T-cell (primary cell): ENCODE measurements at regions not wholly inside any gene's neighbourhood (a gene's known extent, or its start where the extent isn't known, plus 50 kb on each side); places are given as distances from the start of the nearest gene placed in this dataset.

ENCODE experiments used
- ATAC-seq, 4 experiments: fragments of 200-7000 bp in 3 of 4; fragments of 150-1000 bp in 1 of 4; cut with Tn5 transposase; replicated peaks in 1 of 4; 1 replicate in 3 of 4; 2 replicates in 1 of 4; pipeline ENCODE4 v1.10.0; 2021; ENCODE audit warnings: moderate library complexity in 3 of 4, mild to moderate bottlenecking in 2 of 4, moderate number of reproducible peaks in 1 of 4
- CTCF ChIA-PET, 2 donors: fragments of 300-600 bp; sonication (Branson Sonifier 250); formaldehyde crosslinking; loops; one replicate each; lab custom pipeline; 2022; ENCODE audit warnings: antibody characterized with exemption in 2 of 2; lab: Charles Lee
- POLR2A ChIA-PET, 2 donors: fragments of 300-600 bp; sonication (Branson Sonifier 250); formaldehyde crosslinking; loops; one replicate each; lab custom pipeline; 2022; ENCODE audit warnings: antibody characterized with exemption in 2 of 2; lab: Charles Lee
- DNase-seq, 35 experiments: peaks; one replicate each; pipeline versions ENCODE4 v3.0.0 to v3.0.0-alpha.2; 2013 to 2023
- H3K27ac ChIP-seq: one replicate; pipeline ENCODE4 v1.5.1; 2013; ENCODE audit warnings: low read length
- H3K27me3 ChIP-seq, 2 experiments: replicated peaks in 1 of 2; 1 replicate in 1 of 2; 2 replicates in 1 of 2; pipeline versions ENCODE4 v1.6.1 to v1.7.0; 2013; ENCODE audit warnings: low read length in 1 of 2, mixed read lengths in 1 of 2; ENCODE audit not compliant: control insufficient read depth in 2 of 2, insufficient read depth in 2 of 2; ENCODE audit errors: extremely low read depth in 1 of 2
- H3K36me3 ChIP-seq, 2 donors: 1 replicate in 1 of 2; 2 replicates in 1 of 2; pipeline versions ENCODE4 v1.6.1 to v1.7.0; 2013; ENCODE audit warnings: low read length in 1 of 2; ENCODE audit not compliant: control insufficient read depth in 2 of 2, insufficient read depth in 1 of 2; ENCODE audit errors: extremely low read depth in 1 of 2
- H3K4me1 ChIP-seq, 2 experiments: 1 replicate in 1 of 2; 2 replicates in 1 of 2; pipeline versions ENCODE4 v1.6.1 to v1.7.0; 2013; ENCODE audit warnings: low read length in 2 of 2, mixed read lengths in 1 of 2; ENCODE audit not compliant: insufficient read depth in 2 of 2, control insufficient read depth in 1 of 2; ENCODE audit errors: extremely low read depth in 1 of 2
- H3K4me3 ChIP-seq, 2 donors: 1 replicate in 1 of 2; 2 replicates in 1 of 2; pipeline versions ENCODE4 v1.5.1 to v1.7.0; 2013; ENCODE audit warnings: mild to moderate bottlenecking in 2 of 2, low read length in 1 of 2, moderate library complexity in 1 of 2; ENCODE audit not compliant: control insufficient read depth in 1 of 2; ENCODE audit errors: extremely low read depth in 1 of 2
- H3K9me3 ChIP-seq: 2 replicates; pipeline ENCODE4 v1.7.0; 2013
- H3K27ac Mint-ChIP-seq, 2 donors: one replicate each; pipeline ENCODE4 v1.8.0; 2020 to 2021; ENCODE audit warnings: mild to moderate bottlenecking in 2 of 2, mixed read lengths in 2 of 2
- H3K27me3 Mint-ChIP-seq, 2 donors: one replicate each; pipeline ENCODE4 v1.8.0; 2021 to 2022; ENCODE audit warnings: mixed read lengths in 2 of 2
- H3K36me3 Mint-ChIP-seq: one replicate; pipeline ENCODE4 v1.8.0; 2021; ENCODE audit warnings: mixed read lengths
- H3K4me1 Mint-ChIP-seq, 3 donors: one replicate each; pipeline ENCODE4 v1.8.0; 2020 to 2022; ENCODE audit warnings: mixed read lengths in 3 of 3, mild to moderate bottlenecking in 1 of 3
- H3K4me3 Mint-ChIP-seq, 3 donors: one replicate each; pipeline ENCODE4 v1.8.0; 2020 to 2022; ENCODE audit warnings: mild to moderate bottlenecking in 3 of 3, mixed read lengths in 3 of 3, moderate library complexity in 3 of 3
- H3K9me3 Mint-ChIP-seq, 3 donors: one replicate each; pipeline ENCODE4 v1.8.0; 2020 to 2022; ENCODE audit warnings: mixed read lengths in 3 of 3
- WGBS: methylation state at CpG from one replicate; pipeline ENCODE4 v1.1.5; 2013; ENCODE audit warnings: missing lambda C conversion rate; ENCODE audit not compliant: insufficient coverage; 5-methylcytosine and 5-hydroxymethylcytosine counted together

DNA sequence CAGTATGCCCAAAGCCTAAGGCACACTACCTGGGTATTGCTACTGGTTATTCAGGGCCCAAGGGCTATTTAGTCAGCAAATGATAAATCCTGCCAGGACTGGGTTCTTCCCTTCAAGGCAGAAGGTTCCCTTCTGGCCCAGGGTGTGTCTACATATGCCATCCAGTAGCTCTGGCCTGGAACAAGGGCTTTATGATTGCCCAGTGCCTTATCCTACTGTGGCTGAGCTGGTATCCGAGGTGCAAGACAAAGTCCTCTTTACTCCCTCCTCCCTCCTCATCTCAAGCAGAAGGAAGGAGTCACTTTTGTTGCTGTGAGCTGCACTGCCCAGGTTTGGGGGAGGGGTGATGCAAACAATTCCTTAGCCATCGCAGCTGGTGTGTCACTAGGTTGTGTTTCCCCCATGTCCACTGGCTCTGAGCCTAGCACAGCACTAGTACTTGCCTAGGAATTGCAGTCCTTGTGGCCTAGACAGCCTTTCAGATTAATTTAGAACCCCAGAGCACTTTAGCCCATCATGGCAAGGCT lies 221.8 kb upstream of the TGFBR2 start:
- H3K4me1 Mint-ChIP-seq: no peaks in the 10 kb centered on the region
- Histone ChIP-seq H3K4me3 (no peak overlapping the region), H3K36me3 (no peaks in the 10 kb centered on the region), H3K27me3 (no peaks in the 10 kb centered on the region), H3K27ac (no peak overlapping the region), H3K4me1 (no peaks in the 10 kb centered on the region), H3K9me3 (peaks cover 3% of the 10 kb centered on the region)
- ChIA-PET CTCF (no interaction called here), POLR2A (interaction anchor here in 1 of 2 donors (0.5 kb wide), 1 partner anchor 228 kb away, joined by 4 read pairs; no protein-coding TSS in a partner anchor)
- no peak for DNase-seq
- no peak overlapping the region for H3K27ac Mint-ChIP-seq
- H3K4me3 Mint-ChIP-seq: no peak overlapping the region
- peaks cover 4% of the 10 kb centered on the region for H3K36me3 Mint-ChIP-seq
- 100% methylated on average over 1 of the region's 2 CpGs for WGBS
- no peaks in the 10 kb centered on the region for H3K27me3 Mint-ChIP-seq
- ATAC-seq: no peak
- peaks cover 0 to 28% (median 8%) of the 10 kb centered on the region in 3 donors for H3K9me3 Mint-ChIP-seq

DNA sequence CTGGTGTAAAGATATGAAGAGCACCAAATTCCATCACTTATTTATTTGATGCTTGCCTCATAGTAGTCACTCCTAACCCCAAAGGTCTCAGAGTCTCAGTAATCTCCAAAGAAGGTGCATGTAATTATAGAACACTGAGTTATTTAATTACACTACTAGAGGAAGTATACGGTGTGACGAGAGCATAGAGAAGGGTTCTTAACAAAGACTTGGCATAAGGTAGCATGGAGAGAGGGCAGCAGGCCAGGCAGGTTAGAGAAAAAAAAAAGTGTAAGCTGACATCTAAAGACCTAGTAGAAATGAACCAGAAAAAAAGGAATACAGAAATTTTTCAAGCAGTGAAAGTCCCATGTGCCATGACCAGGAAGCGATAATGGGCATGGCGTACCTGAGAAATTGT lies 213.3 kb upstream of the TGFBR2 start:
- 93% methylated on average over 2 of the region's 4 CpGs for WGBS
- ChIA-PET POLR2A (no interaction called here), CTCF (interaction anchor here in 1 of 2 donors (0.6 kb wide), 1 partner anchor 15 kb away, joined by 3 read pairs; no protein-coding TSS in a partner anchor)

DNA sequence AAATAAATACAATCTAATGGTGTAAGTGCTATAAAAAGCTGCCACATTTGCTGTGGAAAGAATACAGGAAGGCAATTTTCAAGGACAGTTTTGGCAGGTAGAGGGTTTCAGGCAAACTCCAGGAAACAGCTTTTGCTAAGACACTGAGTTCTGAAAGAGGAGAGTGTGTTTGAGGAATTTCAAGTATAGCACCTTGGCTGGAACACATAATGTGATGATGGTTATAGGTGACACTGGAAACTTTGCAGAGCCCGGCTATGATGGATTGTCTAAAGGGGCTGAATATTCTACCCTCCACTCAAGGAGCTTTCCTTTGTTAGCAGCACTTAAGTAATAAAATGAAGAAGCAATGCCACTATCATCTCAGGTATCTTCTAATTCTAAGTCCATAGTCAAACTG lies 209.4 kb upstream of the TGFBR2 start:
- H3K36me3 ChIP-seq: no peaks in the 10 kb centered on the region
- H3K4me3 ChIP-seq: no peak overlapping the region
- ChIA-PET POLR2A (no interaction called here), CTCF (interaction anchor here in 1 of 2 donors (0.5 kb wide), 1 partner anchor 285 kb away, joined by 3 read pairs; no protein-coding TSS in a partner anchor)
- no peak overlapping the region for H3K27ac ChIP-seq
- no CpG with 5 or more reads among the region's 1 CpG for WGBS
- Mint-ChIP-seq H3K9me3 (peaks cover 0 to 3% (median 0%) of the 10 kb centered on the region in 3 donors), H3K36me3 (no peaks in the 10 kb centered on the region), H3K4me3 (no peak overlapping the region), H3K27me3 (no peaks in the 10 kb centered on the region), H3K27ac (no peak overlapping the region), H3K4me1 (peaks cover 12 to 29% (median 16%) of the 10 kb centered on the region in 3 donors)
- DNase-seq (no peak), ATAC-seq (no peak)
- H3K4me1 ChIP-seq: no peaks in the 10 kb centered on the region
- H3K9me3 ChIP-seq: no peaks in the 10 kb centered on the region
- no peaks in the 10 kb centered on the region for H3K27me3 ChIP-seq

More for the DNA sequence above, 213.3 kb upstream of the TGFBR2 start:
- no peak for DNase-seq
- H3K27ac ChIP-seq: no peak overlapping the region
- H3K27ac Mint-ChIP-seq: no peak overlapping the region
- no peaks in the 10 kb centered on the region for H3K4me1 ChIP-seq
- no peaks in the 10 kb centered on the region for H3K9me3 ChIP-seq
- no peaks in the 10 kb centered on the region for H3K36me3 Mint-ChIP-seq
- H3K9me3 Mint-ChIP-seq: peaks cover 0 to 3% (median 0%) of the 10 kb centered on the region in 3 donors
- H3K4me3 ChIP-seq: no peak overlapping the region
- no peaks in the 10 kb centered on the region for H3K36me3 ChIP-seq
- no peaks in the 10 kb centered on the region for H3K27me3 ChIP-seq
- no peak for ATAC-seq
- H3K4me3 Mint-ChIP-seq: no peak overlapping the region
- peaks cover 0 to 6% (median 0%) of the 10 kb centered on the region in 3 donors for H3K4me1 Mint-ChIP-seq
- H3K27me3 Mint-ChIP-seq: no peaks in the 10 kb centered on the region

DNA sequence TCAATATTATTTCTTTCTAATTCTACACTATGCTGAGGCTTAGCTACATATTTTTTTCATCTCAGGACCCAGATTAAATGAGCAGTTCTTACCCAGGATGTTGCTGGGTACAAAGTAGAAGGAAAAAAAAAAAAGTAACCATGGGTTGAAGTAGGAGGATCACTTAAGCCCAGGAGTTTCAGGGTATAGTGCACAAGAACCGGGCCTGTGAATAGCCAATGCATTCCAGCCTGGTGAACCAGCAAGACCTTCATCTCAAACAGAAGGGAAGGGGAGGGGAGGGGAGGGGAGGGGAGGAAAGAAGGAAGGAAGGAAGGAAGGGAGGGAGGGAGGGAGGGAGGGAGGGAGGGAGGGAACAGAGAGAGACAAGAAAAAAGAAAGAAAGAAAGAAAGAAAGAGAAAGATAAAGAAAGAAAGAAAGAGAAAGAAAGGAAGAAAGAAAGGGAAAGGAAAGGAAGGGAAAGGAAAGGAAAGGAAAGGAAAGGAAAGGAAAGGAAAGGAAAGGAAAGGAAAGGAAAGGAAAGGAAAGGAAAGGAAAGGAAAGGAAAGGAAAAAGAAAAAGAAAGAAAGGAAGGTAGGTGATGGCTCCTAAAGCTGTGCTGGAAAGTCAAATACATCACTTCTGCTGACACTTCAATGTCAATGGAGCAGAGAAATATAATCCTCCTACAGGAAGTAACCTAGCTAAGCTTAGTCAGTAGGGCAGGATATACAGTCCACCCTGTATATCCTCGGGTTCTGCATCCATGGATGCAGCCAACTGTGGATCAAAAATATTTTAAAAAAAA lies 206.8 kb upstream of the TGFBR2 start:
- POLR2A ChIA-PET: interaction anchor here (0.6 kb wide), 2 partner anchors 18 to 147 kb away, joined by 3 read pairs; no protein-coding TSS in a partner anchor
- WGBS: no CpG with 5 or more reads among the region's 2 CpGs

DNA sequence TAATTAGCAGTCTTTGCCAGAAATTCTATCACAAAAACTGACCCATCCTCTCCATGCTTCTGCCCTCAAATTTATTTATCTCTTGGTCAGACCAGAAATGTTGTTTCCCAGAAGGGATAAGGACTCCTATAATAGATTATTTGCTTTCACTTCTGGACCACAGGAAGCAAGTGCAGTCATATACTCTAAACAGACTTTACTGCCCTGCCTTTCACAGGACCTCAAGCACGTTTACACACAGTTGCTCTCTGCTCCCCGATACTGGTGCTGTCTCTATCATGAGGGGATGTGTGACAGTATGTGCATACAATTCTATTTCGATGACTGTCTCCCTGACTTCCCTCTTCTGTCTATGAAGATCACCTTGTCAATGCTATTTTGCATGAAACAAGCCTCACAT lies 205.5 kb upstream of the TGFBR2 start:
- Histone ChIP-seq H3K4me3 (no peak overlapping the region), H3K9me3 (no peaks in the 10 kb centered on the region), H3K27me3 (no peaks in the 10 kb centered on the region), H3K4me1 (no peaks in the 10 kb centered on the region), H3K36me3 (no peaks in the 10 kb centered on the region), H3K27ac (no peak overlapping the region)
- no peaks in the 10 kb centered on the region for H3K27me3 Mint-ChIP-seq
- DNase-seq: no peak
- no peak for ATAC-seq
- ChIA-PET CTCF (no interaction called here), POLR2A (no interaction called here)
- no peak overlapping the region for H3K4me3 Mint-ChIP-seq
- peaks cover 12 to 23% (median 17%) of the 10 kb centered on the region in 3 donors for H3K4me1 Mint-ChIP-seq
- H3K9me3 Mint-ChIP-seq: no peaks in the 10 kb centered on the region
- H3K27ac Mint-ChIP-seq: no peak overlapping the region
- WGBS: no CpG with 5 or more reads among the region's 3 CpGs
- H3K36me3 Mint-ChIP-seq: no peaks in the 10 kb centered on the region

More for the DNA sequence above, 206.8 kb upstream of the TGFBR2 start:
- H3K27ac ChIP-seq: no peak overlapping the region
- ATAC-seq: no peak
- Mint-ChIP-seq H3K27me3 (no peaks in the 10 kb centered on the region), H3K27ac (no peak overlapping the region), H3K9me3 (no peaks in the 10 kb centered on the region), H3K36me3 (no peaks in the 10 kb centered on the region), H3K4me1 (peaks cover 12 to 28% (median 17%) of the 10 kb centered on the region in 3 donors), H3K4me3 (no peak overlapping the region)
- no peak overlapping the region for H3K4me3 ChIP-seq
- no peaks in the 10 kb centered on the region for H3K4me1 ChIP-seq
- H3K36me3 ChIP-seq: no peaks in the 10 kb centered on the region
- H3K9me3 ChIP-seq: no peaks in the 10 kb centered on the region
- CTCF ChIA-PET: no interaction called here
- H3K27me3 ChIP-seq: no peaks in the 10 kb centered on the region
- no peak for DNase-seq

DNA sequence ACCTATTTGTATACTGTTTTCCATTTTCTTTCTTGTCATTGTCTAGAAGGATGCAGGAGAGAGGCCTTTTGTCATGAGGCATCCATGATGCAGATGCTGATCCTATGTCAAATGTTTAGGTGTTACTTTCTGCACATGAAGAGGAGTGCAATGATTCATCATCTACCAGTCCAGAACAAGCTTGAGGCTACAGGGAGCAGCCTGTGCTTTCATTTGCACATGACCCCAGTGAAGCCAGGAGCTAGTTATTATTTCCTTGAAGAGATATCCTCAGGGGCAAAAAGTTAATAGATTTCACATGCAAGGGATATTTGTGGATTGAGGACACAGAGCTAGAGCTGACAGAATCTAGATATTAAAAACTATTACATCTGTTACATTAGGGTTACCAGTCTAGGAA lies 204.4 kb upstream of the TGFBR2 start:
- Histone ChIP-seq H3K27me3 (no peaks in the 10 kb centered on the region), H3K9me3 (no peaks in the 10 kb centered on the region), H3K4me1 (no peaks in the 10 kb centered on the region), H3K27ac (no peak overlapping the region), H3K36me3 (no peaks in the 10 kb centered on the region), H3K4me3 (no peak overlapping the region)
- Mint-ChIP-seq H3K27ac (no peak overlapping the region), H3K27me3 (no peaks in the 10 kb centered on the region), H3K4me3 (no peak overlapping the region), H3K4me1 (peaks cover 12 to 23% (median 17%) of the 10 kb centered on the region in 3 donors), H3K9me3 (no peaks in the 10 kb centered on the region), H3K36me3 (no peaks in the 10 kb centered on the region)
- ATAC-seq (no peak), DNase-seq (no peak)
- POLR2A ChIA-PET: interaction anchor here (0.6 to 1.0 kb wide), 2 partner anchors 46 to 78 kb away, joined by 3 read pairs; no protein-coding TSS in a partner anchor
- CTCF ChIA-PET: no interaction called here
